Left lung (tissue), 4 donors: ENCODE measurements at regions not wholly inside any gene's neighbourhood (a gene's known extent, or its start where the extent isn't known, plus 50 kb on each side); places are given as distances from the start of the nearest gene placed in this dataset.

ENCODE experiments used
- ATAC-seq: fragments of 200-7000 bp; cut with Tn5 transposase; one replicate; pipeline ENCODE4 v1.9.1; 2020; ENCODE audit warnings: moderate library complexity
- DNase-seq, 4 donors: peaks; one replicate each; pipeline ENCODE4 v3.0.0-alpha.2; 2013 to 2020
- H3K27ac ChIP-seq, 2 donors: fragments of 200-600 bp; sonication (generic) in 1 of 2; one replicate each; pipeline versions ENCODE4 v1.5.0 to v1.8.0; 2020 to 2021
- H3K27me3 ChIP-seq, 2 donors: fragments of 200-600 bp; sonication (generic) in 1 of 2; one replicate each; pipeline versions ENCODE4 v1.5.0 to v1.8.0; 2020 to 2021
- H3K36me3 ChIP-seq, 2 donors: fragments of 200-600 bp; sonication (generic) in 1 of 2; one replicate each; pipeline versions ENCODE4 v1.5.0 to v1.8.0; 2020 to 2021
- H3K4me1 ChIP-seq, 2 donors: fragments of 200-600 bp; one replicate each; pipeline ENCODE4 v1.8.0; 2021
- H3K4me3 ChIP-seq, 2 donors: fragments of 200-600 bp; sonication (generic) in 1 of 2; one replicate each; pipeline versions ENCODE4 v1.5.0 to v1.8.0; 2020 to 2021; ENCODE audit warnings: mild to moderate bottlenecking in 1 of 2
- H3K9me3 ChIP-seq, 2 donors: fragments of 200-600 bp; sonication (generic) in 1 of 2; one replicate each; pipeline versions ENCODE4 v1.5.0 to v1.8.0; 2020 to 2021
- intact Hi-C, 2 donors: fragments of 100-400 bp; cut with DNase I; formaldehyde crosslinking; loops; one replicate each; pipeline versions ENCODE4 v1.11.2 to v1.14.2; 2022
- TF ChIP-seq, protein P1 (sequence below), 2 donors: fragments of 200-600 bp; sonication (generic) in 1 of 2; IDR thresholded peaks; one replicate each; pipeline versions ENCODE4 v1.5.0 to v1.8.0; 2021; ENCODE audit warnings: antibody characterized with exemption in 2 of 2
- donor health status: DM: no; HTN: yes; CAD: no.
- donor health status: DM: no; HTN: no; CAD: no.

DNA sequence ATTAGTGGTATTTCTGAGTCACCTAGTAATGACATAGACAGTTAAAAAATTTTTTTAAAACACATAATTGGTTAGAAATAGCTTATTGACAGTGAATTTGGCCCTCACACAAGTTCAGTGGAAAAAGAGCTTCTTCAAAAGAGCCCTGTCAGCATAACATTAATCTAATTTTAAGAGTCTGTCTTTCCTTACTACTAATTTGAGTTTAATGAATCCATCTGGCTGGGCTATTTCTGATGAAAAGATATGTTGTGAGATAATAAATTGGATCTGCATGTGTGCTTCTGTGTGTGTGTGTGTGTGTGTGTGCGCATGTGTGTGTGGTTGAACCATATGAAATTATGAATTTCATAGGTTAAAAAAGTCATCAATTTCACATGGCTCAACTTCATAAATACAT is 1045.2 kb downstream of the FLRT2 start:
- no peak for ATAC-seq
- intact Hi-C loops: no loop called here
- Histone ChIP-seq H3K36me3 (no peaks in the 10 kb centered on the region), H3K4me3 (no peak overlapping the region), H3K27me3 (no peaks in the 10 kb centered on the region), H3K9me3 (peaks cover 0 to 20% of the 10 kb centered on the region in 2 donors), H3K4me1 (no peaks in the 10 kb centered on the region), H3K27ac (no peak overlapping the region)
- no peak for DNase-seq
- TF ChIP-seq, protein P1, sequence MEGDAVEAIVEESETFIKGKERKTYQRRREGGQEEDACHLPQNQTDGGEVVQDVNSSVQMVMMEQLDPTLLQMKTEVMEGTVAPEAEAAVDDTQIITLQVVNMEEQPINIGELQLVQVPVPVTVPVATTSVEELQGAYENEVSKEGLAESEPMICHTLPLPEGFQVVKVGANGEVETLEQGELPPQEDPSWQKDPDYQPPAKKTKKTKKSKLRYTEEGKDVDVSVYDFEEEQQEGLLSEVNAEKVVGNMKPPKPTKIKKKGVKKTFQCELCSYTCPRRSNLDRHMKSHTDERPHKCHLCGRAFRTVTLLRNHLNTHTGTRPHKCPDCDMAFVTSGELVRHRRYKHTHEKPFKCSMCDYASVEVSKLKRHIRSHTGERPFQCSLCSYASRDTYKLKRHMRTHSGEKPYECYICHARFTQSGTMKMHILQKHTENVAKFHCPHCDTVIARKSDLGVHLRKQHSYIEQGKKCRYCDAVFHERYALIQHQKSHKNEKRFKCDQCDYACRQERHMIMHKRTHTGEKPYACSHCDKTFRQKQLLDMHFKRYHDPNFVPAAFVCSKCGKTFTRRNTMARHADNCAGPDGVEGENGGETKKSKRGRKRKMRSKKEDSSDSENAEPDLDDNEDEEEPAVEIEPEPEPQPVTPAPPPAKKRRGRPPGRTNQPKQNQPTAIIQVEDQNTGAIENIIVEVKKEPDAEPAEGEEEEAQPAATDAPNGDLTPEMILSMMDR (IDR thresholded peaks at IDR 0.05): no peak

- no peaks in the 10 kb centered on the region for H3K36me3 ChIP-seq
- TF ChIP-seq, protein P1 (IDR thresholded peaks at IDR 0.05): no peak
- no peaks in the 10 kb centered on the region for H3K4me1 ChIP-seq
- peaks cover 0 to 24% of the 10 kb centered on the region in 2 donors for H3K9me3 ChIP-seq
- H3K27me3 ChIP-seq: no peaks in the 10 kb centered on the region
- no peak overlapping the region for H3K27ac ChIP-seq
- ATAC-seq (no peak), DNase-seq (no peak)
- intact Hi-C loops: no loop called here
- no peak overlapping the region for H3K4me3 ChIP-seq
These were observed 1044.8 kb downstream of the FLRT2 start for GRCh38 chr14:86574778-86575129.

- Histone ChIP-seq H3K27ac (no peak overlapping the region), H3K9me3 (peaks cover 0 to 26% of the 10 kb centered on the region in 2 donors), H3K4me1 (no peaks in the 10 kb centered on the region), H3K27me3 (no peaks in the 10 kb centered on the region), H3K4me3 (no peak overlapping the region), H3K36me3 (no peaks in the 10 kb centered on the region)
- TF ChIP-seq, protein P1 (IDR thresholded peaks at IDR 0.05): no peak
- ATAC-seq (no peak), DNase-seq (no peak)
- intact Hi-C loops: no loop called here
These were observed 1044.3 kb downstream of the FLRT2 start for GRCh38 chr14:86574051-86574777.

DNA sequence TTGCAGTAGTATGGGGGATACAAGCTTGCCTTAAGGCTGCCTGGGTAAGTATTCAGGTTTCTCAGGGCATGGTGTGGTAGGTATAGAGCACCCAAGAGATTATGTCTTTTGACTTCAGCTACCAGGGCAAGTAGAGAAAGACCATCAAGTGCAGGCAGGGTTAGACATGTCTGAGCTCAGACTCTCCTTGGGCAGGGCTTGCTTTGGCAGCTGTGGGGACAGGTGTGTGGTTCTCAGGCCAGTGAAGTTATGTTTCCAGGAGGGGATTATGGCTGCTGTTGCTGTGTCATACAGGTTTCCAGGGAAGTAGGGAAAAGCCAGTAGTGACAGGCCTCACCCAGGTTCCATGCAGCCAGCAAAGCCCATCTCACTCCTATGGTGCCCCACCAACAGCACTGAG is 1040.4 kb downstream of the FLRT2 start:
- peaks cover 0 to 31% of the 10 kb centered on the region in 2 donors for H3K9me3 ChIP-seq
- no peaks in the 10 kb centered on the region for H3K27me3 ChIP-seq
- TF ChIP-seq, protein P1 (IDR thresholded peaks at IDR 0.05): no peak
- ATAC-seq: no peak
- no peak overlapping the region for H3K4me3 ChIP-seq
- no peaks in the 10 kb centered on the region for H3K4me1 ChIP-seq
- no peak overlapping the region for H3K27ac ChIP-seq
- no peak for DNase-seq
- no peaks in the 10 kb centered on the region for H3K36me3 ChIP-seq
- intact Hi-C loops: no loop called here

DNA sequence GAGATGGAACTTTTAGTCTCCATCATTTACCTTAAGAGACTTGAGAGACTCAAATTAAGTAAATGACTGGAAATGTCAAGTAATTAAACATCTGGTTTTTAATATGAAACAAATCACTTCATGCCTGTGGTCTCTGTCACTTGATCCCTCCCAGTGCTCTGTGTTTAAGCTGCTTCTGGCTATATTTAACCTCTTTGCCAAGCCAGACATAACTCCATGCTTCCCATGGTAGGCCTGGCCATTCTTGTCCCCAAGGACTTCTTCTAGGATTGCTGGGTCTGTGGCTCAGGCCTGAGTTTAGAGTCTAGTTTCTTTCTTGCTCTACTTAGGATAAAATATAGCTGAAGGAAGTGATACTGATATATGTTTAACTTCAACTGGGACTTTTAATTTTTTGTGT is 1013.6 kb downstream of the FLRT2 start:
- Histone ChIP-seq H3K36me3 (no peaks in the 10 kb centered on the region), H3K4me3 (no peak overlapping the region), H3K4me1 (no peaks in the 10 kb centered on the region), H3K27ac (no peak overlapping the region), H3K27me3 (no peaks in the 10 kb centered on the region), H3K9me3 (no peaks in the 10 kb centered on the region)
- TF ChIP-seq, protein P1 (IDR thresholded peaks at IDR 0.05): no peak
- no peak for ATAC-seq
- intact Hi-C loops: no loop called here
- DNase-seq: no peak
